VCaP (cell line): ENCODE measurements at regions not wholly inside any gene's neighbourhood (a gene's known extent, or its start where the extent isn't known, plus 50 kb on each side); places are given as distances from the start of the nearest gene placed in this dataset.
"Not testable (repeated sequence)": the region's sequence is repeated elsewhere in the genome, so short reads cannot be mapped to it uniquely, and the experiment has no call there.

Experiments
- H3K27ac ChIP-seq: fragments of 450-650 bp; 2 replicates; pipeline ENCODE4 v1.5.1; 2017
- CTCF ChIP-seq: fragments of 450-650 bp; conservative IDR thresholded peaks from 2 replicates; pipeline ENCODE4 v1.5.1; 2017; ENCODE audit warnings: mild to moderate bottlenecking, moderate library complexity

GRCh38 chr13:54999399-54999907 is 1970.8 kb downstream of the OLFM4 start:
- no peak for TF ChIP-seq CTCF
- no peak overlapping the region for H3K27ac ChIP-seq

DNA sequence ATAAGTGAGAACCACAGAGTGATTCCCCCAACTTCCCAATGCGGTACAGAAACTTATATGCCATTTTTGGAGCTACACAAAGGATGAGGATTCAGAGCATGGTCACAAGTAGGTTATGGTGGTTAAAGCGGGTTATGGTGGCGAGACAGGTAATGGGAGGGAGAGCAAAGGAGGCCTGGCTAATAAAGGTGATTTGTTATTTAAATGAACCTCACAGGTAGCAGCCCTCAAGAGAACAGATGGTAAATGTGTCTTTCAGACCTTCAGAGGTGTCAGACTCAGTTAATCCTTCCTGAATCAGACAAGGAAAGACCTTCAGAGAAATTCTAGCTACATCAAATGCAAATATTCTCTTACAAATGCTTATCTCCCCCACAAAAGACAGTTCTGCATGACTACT is 1971.4 kb downstream of the OLFM4 start:
- TF ChIP-seq CTCF = no peak
- H3K27ac ChIP-seq = no peak overlapping the region

- no peak for TF ChIP-seq CTCF
- no peak overlapping the region for H3K27ac ChIP-seq
Measured at GRCh38 chr13:55000844-55001243, 1972.2 kb downstream of the OLFM4 start.

- H3K27ac ChIP-seq = no peak overlapping the region
- no peak for TF ChIP-seq CTCF
Measured at GRCh38 chr13:55001881-55002280, 1973.3 kb downstream of the OLFM4 start.

DNA sequence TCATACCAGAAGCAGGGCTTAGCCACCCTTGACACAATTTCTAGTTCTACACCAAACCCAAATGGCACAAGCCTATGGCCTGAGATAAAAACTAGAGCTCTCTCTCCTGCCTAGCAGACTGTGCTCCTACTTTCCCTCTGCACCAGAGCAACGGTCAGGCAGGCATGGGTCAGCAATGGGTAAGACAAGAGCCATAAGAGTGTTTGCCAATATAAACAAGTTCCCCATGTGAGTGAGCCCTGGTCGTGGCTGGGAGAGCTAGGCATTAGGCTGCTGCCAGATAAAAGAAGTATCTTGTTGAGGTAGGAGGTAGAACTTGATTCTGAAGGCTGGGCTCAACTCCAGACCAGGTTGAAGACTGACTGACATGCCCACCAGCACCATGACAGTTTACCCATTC is 1979.1 kb downstream of the OLFM4 start:
- H3K27ac ChIP-seq = no peak overlapping the region
- no peak for TF ChIP-seq CTCF

GRCh38 chr13:55013051-55013450 is 1984.4 kb downstream of the OLFM4 start:
- H3K27ac ChIP-seq = no peak overlapping the region
- TF ChIP-seq CTCF = no peak

DNA sequence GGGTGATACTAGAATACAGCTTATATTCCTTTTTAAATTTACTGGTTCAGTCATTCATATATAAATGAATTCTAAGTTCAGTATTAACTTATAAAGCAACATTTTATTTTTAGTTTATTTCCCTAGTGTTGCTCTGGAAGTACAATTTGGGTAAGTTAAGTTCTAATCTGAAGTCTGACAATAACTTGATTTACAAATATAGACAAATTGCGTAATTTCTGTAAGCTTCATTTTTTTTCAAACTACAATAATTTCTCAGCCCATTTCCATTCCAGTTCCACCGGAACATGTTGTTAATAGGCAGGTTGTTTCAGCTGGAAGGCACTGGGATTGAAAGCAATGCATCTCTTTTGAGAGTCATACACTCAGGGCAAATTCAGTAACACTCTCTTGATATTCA is 2000.7 kb downstream of the OLFM4 start:
- H3K27ac ChIP-seq = no peak overlapping the region
- TF ChIP-seq CTCF = no peak

GRCh38 chr13:55038230-55038629 is 2009.6 kb downstream of the OLFM4 start:
- no peak overlapping the region for H3K27ac ChIP-seq
- no peak for TF ChIP-seq CTCF

GRCh38 chr13:55053891-55054550 is 2025.4 kb downstream of the OLFM4 start:
- H3K27ac ChIP-seq = not testable (repeated sequence)

- not testable (repeated sequence) for H3K27ac ChIP-seq
Measured at GRCh38 chr13:55055666-55056065, 2027.1 kb downstream of the OLFM4 start.
